ENCODE measurements at regions not wholly inside any gene's neighbourhood (a gene's known extent, or its start where the extent isn't known, plus 50 kb on each side); places are given as distances from the start of the nearest gene placed in this dataset.
"Not testable (repeated sequence)": the region's sequence is repeated elsewhere in the genome, so short reads cannot be mapped to it uniquely, and the experiment has no call there.

- DNase-seq: no peak
Observed at GRCh38 chr4:1558205-1558604, 125.9 kb downstream of the FAM53A start.

GRCh38 chr4:1557221-1557597 lies 126.9 kb downstream of the FAM53A start:
- peak; percentile 4 for DNase-seq

GRCh38 chr4:1556541-1557220 lies 127.4 kb downstream of the FAM53A start:
- DNase-seq: no peak

- peak; percentile 59 for DNase-seq
Observed at GRCh38 chr4:1554876-1555265, 129.2 kb downstream of the FAM53A start.

- DNase-seq: no peak
Observed at GRCh38 chr4:1554246-1554875, 129.8 kb downstream of the FAM53A start.

- DNase-seq: no peak
Observed at GRCh38 chr4:1553365-1553764, 130.7 kb downstream of the FAM53A start.

- DNase-seq: no peak
Observed at GRCh38 chr4:1552451-1552850, 131.7 kb downstream of the FAM53A start.

GRCh38 chr4:1551211-1551610 lies 132.9 kb downstream of the FAM53A start:
- no peak for DNase-seq

- DNase-seq: no peak
Observed at GRCh38 chr4:1550122-1551070, 133.7 kb downstream of the FAM53A start.

- DNase-seq: no peak
Observed at GRCh38 chr4:1549638-1550035, 134.5 kb downstream of the FAM53A start.

GRCh38 chr4:1548827-1549637 lies 135.1 kb downstream of the FAM53A start:
- peak; percentile 14 for DNase-seq

GRCh38 chr4:1547856-1548826 lies 136.0 kb downstream of the FAM53A start:
- DNase-seq: peak; percentile 7

GRCh38 chr4:1547131-1547855 lies 136.8 kb downstream of the FAM53A start:
- DNase-seq: no peak

GRCh38 chr4:1544861-1545281 lies 138.6 kb upstream of the NKX1-1 start:
- DNase-seq: peak; percentile 51

GRCh38 chr4:1544435-1544834 lies 138.2 kb upstream of the NKX1-1 start:
- not testable (repeated sequence) for DNase-seq

- no peak for DNase-seq
Observed at GRCh38 chr4:1543976-1544375, 137.7 kb upstream of the NKX1-1 start.

GRCh38 chr4:1543561-1543960 lies 137.3 kb upstream of the NKX1-1 start:
- no peak for DNase-seq

GRCh38 chr4:1542516-1543320 lies 136.5 kb upstream of the NKX1-1 start:
- no peak for DNase-seq

GRCh38 chr4:1542226-1542490 lies 135.9 kb upstream of the NKX1-1 start:
- no peak for DNase-seq
